Psoas muscle (tissue), 7 donors: ENCODE measurements at regions not wholly inside any gene's neighbourhood (a gene's known extent, or its start where the extent isn't known, plus 50 kb on each side); places are given as distances from the start of the nearest gene placed in this dataset.

ENCODE experiments used
- ATAC-seq, 4 donors: fragments of 200-7000 bp; cut with Tn5 transposase; one replicate each; pipeline ENCODE4 v1.9.1; 2020; ENCODE audit warnings: moderate library complexity in 3 of 4, mild to moderate bottlenecking in 2 of 4
- DNase-seq, 2 donors: peaks; one replicate each; pipeline ENCODE4 v3.0.0-alpha.2; 2020
- H3K27ac ChIP-seq: fragments of 200-600 bp; one replicate; pipeline ENCODE4 v1.8.0; 2022
- H3K27me3 ChIP-seq, 3 donors: fragments of 200-600 bp in 1 of 3; one replicate each; pipeline versions ENCODE4 v1.6.1 to v1.8.0; 2013 to 2022; ENCODE audit warnings: low read length in 2 of 3, mild to moderate bottlenecking in 2 of 3, moderate library complexity in 1 of 3; ENCODE audit not compliant: insufficient read depth in 3 of 3
- H3K36me3 ChIP-seq, 2 donors: fragments of 200-600 bp in 1 of 2; one replicate each; pipeline versions ENCODE4 v1.6.1 to v1.8.0; 2013 to 2022; ENCODE audit warnings: low read depth in 1 of 2, mild to moderate bottlenecking in 1 of 2, moderate library complexity in 1 of 2; ENCODE audit not compliant: insufficient read depth in 1 of 2
- H3K4me1 ChIP-seq: fragments of 200-600 bp; one replicate; pipeline ENCODE4 v1.8.0; 2022
- H3K4me3 ChIP-seq: fragments of 200-600 bp; one replicate; pipeline ENCODE4 v1.8.0; 2022; ENCODE audit warnings: mild to moderate bottlenecking
- H3K9me3 ChIP-seq: fragments of 200-600 bp; one replicate; pipeline ENCODE4 v1.8.0; 2022
- CTCF ChIP-seq: fragments of 200-600 bp; IDR thresholded peaks from one replicate; pipeline ENCODE4 v1.8.0; 2022; ENCODE audit warnings: antibody characterized with exemption
- whole genome bisulfite sequencing, 3 donors: extraction: QIAGEN DNeasy Blood & Tissue Kit; methylation state at CpG; one replicate each; pipeline versions ENCODE4 v1.1.6 to v1.1.7; 2013; 5-methylcytosine and 5-hydroxymethylcytosine counted together
- intact Hi-C, 2 donors: fragments of 100-400 bp; cut with DNase I; formaldehyde crosslinking; loops; one replicate each; pipeline versions ENCODE4 v1.11.0 to v1.14.2; 2022
- donor health status: healthy with polysubstance abuse.
- donor health status: DM: no; HTN: no; CAD: no; lungs with moderate emphysema.
- donor health status: Bipolar disorder and iron deficiency.
- donor health status: healthy.
- donor health status: DM: yes; HTN: yes; CAD: no.
- donor health status: DM: no; HTN: no; CAD: no.
- donor health status: DM: yes; HTN: yes; CAD: no.

DNA sequence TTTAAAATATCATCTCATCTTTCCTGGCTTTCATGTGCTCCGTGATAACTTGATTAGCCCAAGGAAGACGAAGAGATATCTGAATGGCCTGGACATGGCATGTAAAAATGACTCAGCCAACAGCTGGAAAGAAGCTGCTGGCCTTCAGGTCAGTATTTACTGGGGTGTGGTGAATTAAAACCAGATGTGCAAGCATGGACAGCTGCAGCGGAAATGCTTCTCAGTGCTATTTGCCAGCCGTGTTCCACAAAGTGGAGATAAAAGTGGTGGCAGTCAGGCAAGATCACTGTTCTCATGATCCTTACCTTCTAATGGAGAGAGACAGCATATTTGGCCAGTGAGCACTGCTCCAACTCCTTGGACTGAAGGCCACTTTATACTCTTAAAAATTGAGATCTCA lies 203.1 kb upstream of the VSTM2A start:
- Histone ChIP-seq H3K36me3 (no peaks in the 10 kb centered on the region), H3K4me3 (no peak overlapping the region), H3K9me3 (no peaks in the 10 kb centered on the region), H3K4me1 (no peaks in the 10 kb centered on the region), H3K27me3 (no peaks in the 10 kb centered on the region), H3K27ac (no peak overlapping the region)
- peak in 1 of 4 donors; percentile 67 for ATAC-seq
- intact Hi-C loops: loop anchor here in 1 of 2 donors (10.0 kb wide), 1 partner anchor 94 kb away; no protein-coding TSS in a partner anchor
- 13 to 29% (median 16%) methylated on average over 4 of the region's 4 CpGs for WGBS, 3 donors
- DNase-seq: peak in 1 of 2 donors; percentile 13
- no peak for TF ChIP-seq CTCF

- H3K4me1 ChIP-seq: no peaks in the 10 kb centered on the region
- ATAC-seq (no peak), DNase-seq (no peak)
- TF ChIP-seq CTCF: no peak
- no peaks in the 10 kb centered on the region for H3K9me3 ChIP-seq
- no peaks in the 10 kb centered on the region for H3K27me3 ChIP-seq
- no peaks in the 10 kb centered on the region for H3K36me3 ChIP-seq
- H3K27ac ChIP-seq: no peak overlapping the region
- intact Hi-C loops: no loop called here
- no peak overlapping the region for H3K4me3 ChIP-seq
Observed at GRCh38 chr7:54342458-54342857, 199.7 kb upstream of the VSTM2A start.

GRCh38 chr7:54343511-54343910 lies 198.7 kb upstream of the VSTM2A start:
- no peak for ATAC-seq
- Histone ChIP-seq H3K27ac (no peak overlapping the region), H3K4me3 (no peak overlapping the region), H3K36me3 (no peaks in the 10 kb centered on the region), H3K27me3 (no peaks in the 10 kb centered on the region), H3K9me3 (no peaks in the 10 kb centered on the region), H3K4me1 (no peaks in the 10 kb centered on the region)
- intact Hi-C loops: no loop called here
- TF ChIP-seq CTCF: no peak
- no peak for DNase-seq
- WGBS, 3 donors: 95 to 96% (median 96%) methylated on average over 9 of the region's 9 CpGs

- no peaks in the 10 kb centered on the region for H3K27me3 ChIP-seq
- TF ChIP-seq CTCF: no peak
- no peaks in the 10 kb centered on the region for H3K4me1 ChIP-seq
- no peak overlapping the region for H3K4me3 ChIP-seq
- no peak overlapping the region for H3K27ac ChIP-seq
- 35 to 76% (median 71%) methylated on average over 1 of the region's 1 CpG for WGBS, 3 donors
- intact Hi-C loops: no loop called here
- ATAC-seq (no peak), DNase-seq (no peak)
- no peaks in the 10 kb centered on the region for H3K36me3 ChIP-seq
- H3K9me3 ChIP-seq: no peaks in the 10 kb centered on the region
Observed at GRCh38 chr7:54345746-54346145, 196.4 kb upstream of the VSTM2A start.

GRCh38 chr7:54349229-54349628 lies 192.9 kb upstream of the VSTM2A start:
- no peak overlapping the region for H3K4me3 ChIP-seq
- intact Hi-C loops: no loop called here
- DNase-seq: no peak
- ATAC-seq: no peak
- TF ChIP-seq CTCF: no peak
- H3K4me1 ChIP-seq: no peaks in the 10 kb centered on the region
- 42 to 58% (median 48%) methylated on average over 3 of the region's 3 CpGs for WGBS, 3 donors
- H3K9me3 ChIP-seq: no peaks in the 10 kb centered on the region
- H3K27ac ChIP-seq: no peak overlapping the region
- no peaks in the 10 kb centered on the region for H3K27me3 ChIP-seq
- H3K36me3 ChIP-seq: no peaks in the 10 kb centered on the region
